HG03571 (cell line): ENCODE measurements at regions not wholly inside any gene's neighbourhood (a gene's known extent, or its start where the extent isn't known, plus 50 kb on each side); places are given as distances from the start of the nearest gene placed in this dataset.
"Not testable (repeated sequence)": the region's sequence is repeated elsewhere in the genome, so short reads cannot be mapped to it uniquely, and the experiment has no call there.

Source experiments
- ATAC-seq: cut with Tn5 transposase; IDR thresholded peaks from one replicate; pipeline ENCODE4 v1.9.1; 2021; ENCODE audit not compliant: unreplicated experiment

DNA sequence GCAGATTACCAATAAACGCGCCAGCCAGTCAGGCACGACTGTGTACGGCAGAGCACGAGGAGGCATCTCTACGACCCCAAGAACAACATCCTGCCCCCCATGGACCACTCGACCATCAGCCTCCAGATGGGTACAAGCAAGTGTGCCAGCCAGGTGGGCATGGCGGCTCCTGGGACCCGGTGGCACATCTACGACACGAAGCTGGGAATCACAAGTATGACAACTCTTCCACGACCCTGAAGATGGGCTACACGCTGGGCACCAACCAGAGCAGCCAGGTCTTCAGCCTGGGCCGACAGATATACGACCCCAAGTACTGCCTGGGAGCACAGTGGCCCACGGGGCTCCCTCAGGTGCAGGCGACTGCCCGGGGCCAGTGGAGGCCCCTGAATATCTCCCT lies 217.6 kb downstream of the POTED start:
- no peak for ATAC-seq

DNA sequence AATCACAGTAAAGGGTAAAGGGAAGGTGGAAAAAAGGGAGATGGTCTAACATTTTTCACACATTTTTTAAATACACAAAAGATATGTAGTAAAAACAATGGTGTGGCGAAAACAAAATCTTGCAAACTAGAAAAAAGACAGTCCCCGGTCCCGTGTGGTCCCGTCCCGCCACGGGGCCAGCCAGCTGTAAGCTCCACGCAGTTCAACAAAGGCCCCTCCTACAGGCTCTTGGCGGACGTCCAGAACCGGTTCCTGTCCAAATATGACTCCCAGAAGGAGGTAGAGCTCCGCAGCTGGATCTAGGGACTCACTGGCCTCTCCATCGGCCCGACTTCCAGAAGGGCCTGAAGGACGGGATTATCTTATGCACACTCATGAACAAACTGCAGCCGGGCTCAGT lies 216.9 kb downstream of the POTED start:
- not testable (repeated sequence) for ATAC-seq

DNA sequence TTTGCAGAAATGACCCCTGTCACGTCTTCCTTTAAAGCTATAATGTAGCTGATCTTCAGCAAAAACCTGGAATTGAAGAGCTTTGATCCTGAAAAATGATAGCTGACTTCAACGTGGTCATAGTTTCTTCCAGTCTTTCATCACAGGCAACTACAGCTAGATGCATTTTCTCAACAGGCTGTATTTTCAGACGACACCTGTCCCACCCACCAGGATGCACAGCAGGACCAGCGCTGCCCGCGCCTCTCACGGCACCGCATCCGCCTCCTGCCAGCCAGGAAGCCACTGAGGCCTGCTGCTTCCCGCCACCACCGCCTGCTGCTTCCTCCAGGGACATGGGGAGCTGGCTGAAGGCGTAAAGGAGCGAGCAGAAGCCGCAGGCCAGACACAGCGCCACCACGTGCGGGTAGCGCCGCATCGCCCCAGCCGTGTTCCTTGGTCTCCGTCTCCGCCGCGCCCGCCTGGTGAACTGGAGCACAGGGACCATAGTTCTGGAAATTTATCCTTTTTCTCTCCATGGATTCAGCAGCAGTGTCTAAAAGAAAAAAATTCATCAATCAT lies 215.7 kb downstream of the POTED start:
- ATAC-seq = not testable (repeated sequence)

DNA sequence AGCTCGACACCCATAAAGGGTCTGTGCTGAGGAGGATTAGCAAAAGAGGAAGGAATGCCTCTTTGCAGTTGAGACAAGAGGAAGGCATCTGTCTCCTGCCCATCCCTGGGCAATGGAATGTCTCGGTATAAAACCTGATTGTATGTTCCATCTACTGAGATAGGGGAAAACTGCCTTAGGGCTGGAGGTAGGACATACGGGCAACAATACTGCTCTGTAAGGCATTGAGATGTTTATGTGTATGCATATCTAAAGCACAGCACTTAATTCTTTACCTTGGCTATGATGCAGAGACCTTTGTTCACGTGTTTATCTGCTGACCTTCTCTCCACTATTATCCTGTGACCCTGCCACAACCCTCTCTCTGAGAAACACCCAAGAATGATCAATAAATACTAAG lies 210.7 kb downstream of the POTED start:
- not testable (repeated sequence) for ATAC-seq

DNA sequence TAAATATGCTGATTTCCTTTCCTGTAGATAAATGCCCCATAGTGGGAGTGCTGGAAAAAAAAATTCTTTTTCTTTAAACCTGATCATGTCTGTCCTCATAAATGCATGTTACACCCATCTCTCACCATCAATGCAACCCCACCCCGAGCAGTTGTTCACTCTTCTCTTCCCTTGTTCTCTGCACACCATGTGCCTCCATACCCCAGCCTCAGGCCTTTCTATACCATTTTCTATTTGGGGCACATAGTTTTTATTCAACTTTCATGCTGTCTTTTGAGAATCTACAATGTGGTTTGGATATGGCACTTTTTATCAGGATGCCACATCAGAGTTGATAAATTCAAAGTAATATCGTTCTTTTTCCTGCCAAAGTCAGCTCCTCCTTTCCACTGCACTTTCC lies 202.6 kb downstream of the POTED start:
- ATAC-seq = not testable (repeated sequence)

DNA sequence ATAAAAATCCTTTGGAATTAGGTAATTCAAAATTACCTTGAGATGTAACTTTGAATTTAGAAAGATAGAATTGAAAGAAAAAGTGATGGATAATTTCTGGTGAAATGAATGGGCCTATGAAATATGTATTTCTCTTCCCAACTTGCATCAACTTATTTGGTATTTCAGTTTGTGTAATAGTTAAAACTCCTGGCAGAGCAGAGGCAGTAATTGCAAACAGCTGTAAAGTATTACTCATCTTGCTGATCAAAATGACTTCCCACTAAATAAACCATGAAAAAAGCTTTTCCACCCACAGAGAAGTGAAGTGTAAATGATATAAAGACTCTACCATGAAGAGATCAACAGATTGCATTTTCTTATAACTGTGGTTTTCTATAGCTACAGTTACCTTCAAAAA lies 201.0 kb downstream of the POTED start:
- ATAC-seq = not testable (repeated sequence)

DNA sequence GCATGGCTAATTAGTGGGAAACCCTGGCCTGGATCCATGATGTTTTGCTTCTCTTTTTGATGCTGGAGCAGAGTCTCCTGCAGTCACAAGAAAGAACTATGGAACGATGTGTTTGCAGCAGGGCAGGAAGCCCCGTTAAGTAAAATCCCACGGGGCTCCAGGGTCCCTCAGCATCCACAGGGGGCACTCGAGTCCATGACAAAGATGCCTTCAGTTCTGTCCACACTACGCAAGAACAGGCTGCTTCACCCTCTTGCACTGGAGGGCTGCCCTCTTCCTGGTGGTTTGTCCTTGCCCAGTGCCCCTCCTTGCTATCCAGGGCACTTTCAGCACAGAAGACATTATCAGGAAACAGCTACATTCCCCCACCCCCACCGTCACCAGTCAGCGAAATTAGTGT lies 196.9 kb downstream of the POTED start:
- not testable (repeated sequence) for ATAC-seq

DNA sequence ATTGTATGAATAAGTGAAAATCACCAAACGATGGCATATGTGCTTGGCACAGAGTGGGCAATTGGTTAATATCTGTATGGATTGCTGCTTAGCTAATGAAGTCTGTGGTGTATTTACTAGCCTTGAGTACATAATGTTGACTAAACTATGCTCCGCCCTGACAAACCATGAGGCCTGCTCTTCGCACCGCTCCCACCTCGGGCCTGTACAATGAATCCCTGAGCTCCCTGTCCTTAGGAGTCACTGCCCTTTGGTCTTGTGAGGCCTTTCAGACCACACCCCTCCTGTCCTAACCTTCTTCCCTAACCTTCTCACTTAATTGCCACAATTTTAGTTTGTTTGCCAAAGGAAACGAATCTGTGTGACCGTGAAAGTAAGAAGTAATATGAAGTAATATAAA lies 193.2 kb downstream of the POTED start:
- ATAC-seq = not testable (repeated sequence)
